ENCODE measurements at regions not wholly inside any gene's neighbourhood (a gene's known extent, or its start where the extent isn't known, plus 50 kb on each side); places are given as distances from the start of the nearest gene placed in this dataset.
A peak's percentile ranks its signal among the peaks of the same experiment; 100 is the strongest.
"Not testable (repeated sequence)": the region's sequence is repeated elsewhere in the genome, so short reads cannot be mapped to it uniquely, and the experiment has no call there.

- not testable (repeated sequence) for DNase-seq (ENCODE audit: low read depth)
Measured at GRCh38 chr1:147103416-147104155, 68.7 kb downstream of the PRKAB2 start.

GRCh38 chr1:147099192-147099591 is 73.1 kb downstream of the PRKAB2 start:
- DNase-seq (ENCODE audit: low read depth) = no peak

GRCh38 chr1:147098338-147098973 is 73.8 kb downstream of the PRKAB2 start:
- not testable (repeated sequence) for DNase-seq (ENCODE audit: low read depth)

- no peak for DNase-seq (ENCODE audit: low read depth)
Measured at GRCh38 chr1:147095691-147096090, 76.6 kb downstream of the PRKAB2 start.

GRCh38 chr1:147091801-147092200 is 80.5 kb downstream of the PRKAB2 start:
- DNase-seq (ENCODE audit: low read depth) = no peak

GRCh38 chr1:147089457-147089856 is 82.8 kb downstream of the PRKAB2 start:
- no peak for DNase-seq (ENCODE audit: low read depth)

GRCh38 chr1:147086129-147086528 is 86.1 kb downstream of the PRKAB2 start:
- DNase-seq (ENCODE audit: low read depth) = no peak

- peak; percentile 87 for DNase-seq (ENCODE audit: low read depth)
Measured at GRCh38 chr1:147084273-147085096, 87.8 kb downstream of the PRKAB2 start.

- no peak for DNase-seq (ENCODE audit: low read depth)
Measured at GRCh38 chr1:147083919-147084272, 88.4 kb downstream of the PRKAB2 start.

- DNase-seq (ENCODE audit: low read depth) = no peak
Measured at GRCh38 chr1:147080671-147081394, 91.4 kb downstream of the PRKAB2 start.

- no peak for DNase-seq (ENCODE audit: low read depth)
Measured at GRCh38 chr1:147080006-147080661, 92.1 kb downstream of the PRKAB2 start.

GRCh38 chr1:147079400-147080005 is 92.8 kb downstream of the PRKAB2 start:
- DNase-seq (ENCODE audit: low read depth) = no peak

GRCh38 chr1:147078606-147079399 is 93.5 kb downstream of the PRKAB2 start:
- no peak for DNase-seq (ENCODE audit: low read depth)

GRCh38 chr1:147077936-147078605 is 94.2 kb downstream of the PRKAB2 start:
- no peak for DNase-seq (ENCODE audit: low read depth)

- no peak for DNase-seq (ENCODE audit: low read depth)
Measured at GRCh38 chr1:147077523-147077922, 94.7 kb downstream of the PRKAB2 start.

GRCh38 chr1:147077081-147077480 is 95.2 kb downstream of the PRKAB2 start:
- DNase-seq (ENCODE audit: low read depth) = no peak

GRCh38 chr1:147076442-147076841 is 95.8 kb downstream of the PRKAB2 start:
- no peak for DNase-seq (ENCODE audit: low read depth)

- DNase-seq (ENCODE audit: low read depth) = peak; percentile 2
Measured at GRCh38 chr1:147072482-147073432, 99.5 kb downstream of the PRKAB2 start.
